HEK293 (cell line): ENCODE measurements at regions not wholly inside any gene's neighbourhood (a gene's known extent, or its start where the extent isn't known, plus 50 kb on each side); places are given as distances from the start of the nearest gene placed in this dataset.
"Not testable (repeated sequence)": the region's sequence is repeated elsewhere in the genome, so short reads cannot be mapped to it uniquely, and the experiment has no call there.

Source experiments
- CTCF ChIA-PET: fragments of 350-600 bp; formaldehyde crosslinking; extraction: SDS; loops from one replicate; lab custom pipeline; 2021; ENCODE audit warnings: antibody characterized with exemption; lab: Yijun Ruan, JAX
- POLR2A ChIA-PET: fragments of 300-600 bp; formaldehyde crosslinking; extraction: SDS; loops from one replicate; lab custom pipeline; 2020; ENCODE audit warnings: antibody characterized with exemption, inconsistent platforms; lab: Yijun Ruan, JAX
- H3K27ac ChIP-seq: fragments of 200-500 bp; sonication (Bioruptor generic); 2 replicates; pipeline ENCODE4 v1.5.1; 2014; ENCODE audit warnings: low read depth, low read length, control low read depth, inconsistent platforms; ENCODE audit errors: extremely low read depth
- H3K36me3 ChIP-seq, 2 experiments: fragments of 200-500 bp in 1 of 2; sonication (Bioruptor generic) in 1 of 2; 1 replicate in 1 of 2; 2 replicates in 1 of 2; pipeline ENCODE4 v1.5.1; 2014 to 2017; ENCODE audit warnings: inconsistent platforms in 2 of 2, low read length in 2 of 2; ENCODE audit not compliant: control insufficient read depth in 2 of 2, insufficient read depth in 1 of 2
- H3K4me1 ChIP-seq: fragments of 200-500 bp; sonication (Bioruptor generic); 2 replicates; pipeline ENCODE4 v1.5.1; 2014; ENCODE audit warnings: mild to moderate bottlenecking, low read length, inconsistent platforms; ENCODE audit not compliant: control insufficient read depth, insufficient read depth
- H3K4me3 ChIP-seq: 2 replicates; pipeline ENCODE4 v1.5.1; 2011; ENCODE audit warnings: low read depth, mild to moderate bottlenecking, control low read depth, low read length, moderate library complexity
- H3K9me3 ChIP-seq: fragments of 200-500 bp; sonication (Bioruptor generic); 2 replicates; pipeline ENCODE4 v1.5.1; 2014; ENCODE audit warnings: low read depth, low read length, inconsistent platforms; ENCODE audit not compliant: control insufficient read depth, insufficient read depth
- MEIS1 ChIP-seq: sonication (generic); formaldehyde crosslinking; IDR thresholded peaks from 2 replicates; pipeline ENCODE4 v1.8.1; 2022; ENCODE audit warnings: missing genetic modification reagents, mild to moderate bottlenecking, borderline replicate concordance
- TRIM28 ChIP-seq: IDR thresholded peaks from 2 replicates; pipeline ENCODE4 v1.6.1; 2011; ENCODE audit warnings: low read length, control low read depth, borderline replicate concordance
- ZBTB21 ChIP-seq: fragments of 450-650 bp; formaldehyde crosslinking; IDR thresholded peaks from 2 replicates; pipeline ENCODE4 v1.5.1; 2017; ENCODE audit warnings: missing biosample characterization, missing genetic modification characterization
- ZFP69B ChIP-seq: fragments of 450-650 bp; formaldehyde crosslinking; IDR thresholded peaks from 2 replicates; pipeline ENCODE4 v1.5.1; 2016; ENCODE audit warnings: missing biosample characterization, missing genetic modification characterization
- ZNF121 ChIP-seq: fragments of 450-650 bp; formaldehyde crosslinking; IDR thresholded peaks from 2 replicates; pipeline ENCODE4 v1.5.1; 2016; ENCODE audit warnings: missing biosample characterization, missing genetic modification characterization
- ZNF174 ChIP-seq: fragments of 450-650 bp; formaldehyde crosslinking; IDR thresholded peaks from 2 replicates; pipeline ENCODE4 v1.5.0; 2017; ENCODE audit warnings: missing biosample characterization, mild to moderate bottlenecking, missing genetic modification characterization
- ZNF211 ChIP-seq: fragments of 450-650 bp; formaldehyde crosslinking; IDR thresholded peaks from 2 replicates; pipeline ENCODE4 v1.5.1; 2016; ENCODE audit warnings: low read depth, missing biosample characterization, missing genetic modification characterization
- ZNF23 ChIP-seq: fragments of 450-650 bp; formaldehyde crosslinking; IDR thresholded peaks from 2 replicates; pipeline ENCODE4 v1.5.1; 2016; ENCODE audit warnings: missing biosample characterization, missing genetic modification characterization, borderline replicate concordance
- ZNF280C ChIP-seq: fragments of 450-650 bp; formaldehyde crosslinking; IDR thresholded peaks from 2 replicates; pipeline ENCODE4 v1.5.1; 2016; ENCODE audit warnings: missing biosample characterization, missing genetic modification characterization
- ZNF521 ChIP-seq: fragments of 450-650 bp; formaldehyde crosslinking; IDR thresholded peaks from 2 replicates; pipeline ENCODE4 v1.5.1; 2017; ENCODE audit warnings: missing biosample characterization, mild to moderate bottlenecking, missing genetic modification characterization
- ZNF530 ChIP-seq: fragments of 450-650 bp; formaldehyde crosslinking; IDR thresholded peaks from 2 replicates; pipeline ENCODE4 v1.5.1; 2016; ENCODE audit warnings: low read depth, missing biosample characterization, missing genetic modification characterization
- ZNF558 ChIP-seq: fragments of 450-650 bp; formaldehyde crosslinking; IDR thresholded peaks from 2 replicates; pipeline ENCODE4 v1.5.1; 2016; ENCODE audit warnings: missing biosample characterization, missing genetic modification characterization
- ZNF571 ChIP-seq: fragments of 450-650 bp; formaldehyde crosslinking; IDR thresholded peaks from 2 replicates; pipeline ENCODE4 v1.5.0; 2017; ENCODE audit warnings: missing biosample characterization, missing genetic modification characterization
- ZNF658 ChIP-seq: fragments of 450-650 bp; formaldehyde crosslinking; IDR thresholded peaks from 2 replicates; pipeline ENCODE4; 2016; ENCODE audit warnings: missing biosample characterization, missing genetic modification characterization
- ZNF677 ChIP-seq: fragments of 450-650 bp; IDR thresholded peaks from 2 replicates; pipeline ENCODE4 v1.5.0; 2018; ENCODE audit warnings: missing biosample characterization, mild to moderate bottlenecking, missing genetic modification characterization, moderate library complexity
- ZNF76 ChIP-seq: fragments of 450-650 bp; formaldehyde crosslinking; IDR thresholded peaks from 2 replicates; pipeline ENCODE4; 2016; ENCODE audit warnings: low read depth, missing biosample characterization, missing genetic modification characterization, borderline replicate concordance
- ZNF768 ChIP-seq: fragments of 450-650 bp; formaldehyde crosslinking; IDR thresholded peaks from 2 replicates; pipeline ENCODE4 v1.5.1; 2018; ENCODE audit warnings: missing biosample characterization, mild to moderate bottlenecking, missing genetic modification characterization
- TF ChIP-seq, protein P1 (sequence below): fragments of 450-650 bp; formaldehyde crosslinking; IDR thresholded peaks from 2 replicates; pipeline ENCODE4 v1.5.1; 2016; ENCODE audit warnings: missing biosample characterization, missing genetic modification characterization, low read depth
- TF ChIP-seq, protein P2 (sequence below): fragments of 450-650 bp; formaldehyde crosslinking; IDR thresholded peaks from 2 replicates; pipeline ENCODE4 v1.5.1; 2016; ENCODE audit warnings: missing biosample characterization, missing genetic modification characterization

DNA sequence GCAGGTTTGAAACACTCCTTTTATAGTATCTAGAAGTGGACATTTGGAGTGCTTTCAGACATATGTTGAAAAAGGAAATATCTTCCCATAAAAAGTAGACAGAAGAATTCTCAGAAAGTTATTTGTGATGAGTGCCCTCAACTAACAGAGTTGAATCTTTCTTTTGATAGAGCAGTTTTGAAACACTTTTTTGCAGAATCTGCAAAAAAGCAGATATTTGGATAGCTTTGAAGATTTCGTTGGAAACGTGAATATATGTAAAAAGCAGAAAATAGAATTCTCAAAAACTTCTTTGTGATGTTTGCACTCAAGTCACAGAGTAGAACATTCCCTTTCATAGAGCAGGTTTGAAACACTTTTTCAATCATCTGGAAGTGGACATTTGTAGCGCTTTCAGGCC, 676.4 kb upstream of the ZNF337 start:
- H3K27ac ChIP-seq, H3K4me1 ChIP-seq, H3K4me3 ChIP-seq, POLR2A ChIA-PET, H3K36me3 ChIP-seq, CTCF ChIA-PET, H3K9me3 ChIP-seq: not testable (repeated sequence)

- H3K4me3 ChIP-seq = no peak overlapping the region
- no peaks in the 10 kb centered on the region for H3K4me1 ChIP-seq
- TF ChIP-seq ZNF677 (tag by site-specific recombination) (no peak), MEIS1 (CRISPR knock-in tag) (no peak)
- ChIA-PET CTCF (no interaction called here), POLR2A (no interaction called here)
- no peaks in the 10 kb centered on the region for H3K9me3 ChIP-seq
- H3K27ac ChIP-seq = no peak overlapping the region
- no peaks in the 10 kb centered on the region for H3K36me3 ChIP-seq
Measured at GRCh38 chr20:26354511-26354910, 657.9 kb upstream of the ZNF337 start.

DNA sequence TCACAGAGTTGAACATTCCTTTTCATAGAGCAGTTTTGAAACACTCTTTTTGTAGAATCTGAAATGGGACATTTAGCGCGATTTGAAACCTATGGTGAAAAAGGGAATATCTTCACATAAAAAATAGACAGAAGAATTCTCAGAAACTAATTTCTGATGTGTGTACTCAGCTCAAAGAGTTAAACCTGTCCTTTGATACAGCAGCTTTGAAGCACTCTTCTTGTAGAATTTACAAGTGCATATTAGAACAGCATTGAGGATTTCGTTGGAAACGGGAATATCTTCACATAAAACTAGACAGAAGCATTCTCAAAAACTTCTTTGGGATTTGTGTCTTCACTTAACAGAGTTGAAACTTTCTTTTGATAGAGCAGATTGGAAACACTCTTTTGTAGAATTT, 650.7 kb upstream of the ZNF337 start:
- CTCF ChIA-PET = no interaction called here

GRCh38 chr20:26340460-26341065, 643.9 kb upstream of the ZNF337 start:
- H3K9me3 ChIP-seq, CTCF ChIA-PET, H3K27ac ChIP-seq, POLR2A ChIA-PET, H3K4me1 ChIP-seq, H3K36me3 ChIP-seq, H3K4me3 ChIP-seq: not testable (repeated sequence)

More for the DNA sequence above, 650.7 kb upstream of the ZNF337 start:
- TF ChIP-seq ZNF768 (tag by site-specific recombination) = no peak
- no peak for TF ChIP-seq ZNF76 (tag by site-specific recombination)
- no peak for TF ChIP-seq ZNF571
- TF ChIP-seq, protein P1, sequence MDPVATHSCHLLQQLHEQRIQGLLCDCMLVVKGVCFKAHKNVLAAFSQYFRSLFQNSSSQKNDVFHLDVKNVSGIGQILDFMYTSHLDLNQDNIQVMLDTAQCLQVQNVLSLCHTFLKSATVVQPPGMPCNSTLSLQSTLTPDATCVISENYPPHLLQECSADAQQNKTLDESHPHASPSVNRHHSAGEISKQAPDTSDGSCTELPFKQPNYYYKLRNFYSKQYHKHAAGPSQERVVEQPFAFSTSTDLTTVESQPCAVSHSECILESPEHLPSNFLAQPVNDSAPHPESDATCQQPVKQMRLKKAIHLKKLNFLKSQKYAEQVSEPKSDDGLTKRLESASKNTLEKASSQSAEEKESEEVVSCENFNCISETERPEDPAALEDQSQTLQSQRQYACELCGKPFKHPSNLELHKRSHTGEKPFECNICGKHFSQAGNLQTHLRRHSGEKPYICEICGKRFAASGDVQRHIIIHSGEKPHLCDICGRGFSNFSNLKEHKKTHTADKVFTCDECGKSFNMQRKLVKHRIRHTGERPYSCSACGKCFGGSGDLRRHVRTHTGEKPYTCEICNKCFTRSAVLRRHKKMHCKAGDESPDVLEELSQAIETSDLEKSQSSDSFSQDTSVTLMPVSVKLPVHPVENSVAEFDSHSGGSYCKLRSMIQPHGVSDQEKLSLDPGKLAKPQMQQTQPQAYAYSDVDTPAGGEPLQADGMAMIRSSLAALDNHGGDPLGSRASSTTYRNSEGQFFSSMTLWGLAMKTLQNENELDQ (tag by site-specific recombination) = no peak
- TF ChIP-seq ZNF530 (tag by site-specific recombination) = no peak
- TF ChIP-seq, protein P2, sequence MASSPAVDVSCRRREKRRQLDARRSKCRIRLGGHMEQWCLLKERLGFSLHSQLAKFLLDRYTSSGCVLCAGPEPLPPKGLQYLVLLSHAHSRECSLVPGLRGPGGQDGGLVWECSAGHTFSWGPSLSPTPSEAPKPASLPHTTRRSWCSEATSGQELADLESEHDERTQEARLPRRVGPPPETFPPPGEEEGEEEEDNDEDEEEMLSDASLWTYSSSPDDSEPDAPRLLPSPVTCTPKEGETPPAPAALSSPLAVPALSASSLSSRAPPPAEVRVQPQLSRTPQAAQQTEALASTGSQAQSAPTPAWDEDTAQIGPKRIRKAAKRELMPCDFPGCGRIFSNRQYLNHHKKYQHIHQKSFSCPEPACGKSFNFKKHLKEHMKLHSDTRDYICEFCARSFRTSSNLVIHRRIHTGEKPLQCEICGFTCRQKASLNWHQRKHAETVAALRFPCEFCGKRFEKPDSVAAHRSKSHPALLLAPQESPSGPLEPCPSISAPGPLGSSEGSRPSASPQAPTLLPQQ (tag by site-specific recombination) = no peak
- no peak for TF ChIP-seq ZNF121 (tag by site-specific recombination)
- no peak for TF ChIP-seq ZFP69B (tag by site-specific recombination)
- TF ChIP-seq ZNF558 (tag by site-specific recombination) = no peak
- no peak for TF ChIP-seq ZBTB21 (tag by site-specific recombination)
- TF ChIP-seq ZNF521 (tag by site-specific recombination) = no peak
- TF ChIP-seq ZNF211 (tag by site-specific recombination) = no peak
- no peak for TF ChIP-seq ZNF174
- TF ChIP-seq TRIM28 = no peak
- TF ChIP-seq ZNF23 (tag by site-specific recombination) = no peak
- TF ChIP-seq ZNF280C (tag by site-specific recombination) = no peak
- TF ChIP-seq ZNF658 (tag by site-specific recombination) = no peak
- TF ChIP-seq, all 188 proteins: peak for 0
- POLR2A ChIA-PET = no interaction called here
- no peaks in the 10 kb centered on the region for H3K36me3 ChIP-seq
- H3K27ac ChIP-seq = no peak overlapping the region
- no peak overlapping the region for H3K4me3 ChIP-seq
- H3K9me3 ChIP-seq = no peaks in the 10 kb centered on the region
- H3K4me1 ChIP-seq = no peaks in the 10 kb centered on the region
